ENCODE measurements at regions not wholly inside any gene's neighbourhood (a gene's known extent, or its start where the extent isn't known, plus 50 kb on each side); places are given as distances from the start of the nearest gene placed in this dataset.
"Not testable (repeated sequence)": the region's sequence is repeated elsewhere in the genome, so short reads cannot be mapped to it uniquely, and the experiment has no call there.

DNA sequence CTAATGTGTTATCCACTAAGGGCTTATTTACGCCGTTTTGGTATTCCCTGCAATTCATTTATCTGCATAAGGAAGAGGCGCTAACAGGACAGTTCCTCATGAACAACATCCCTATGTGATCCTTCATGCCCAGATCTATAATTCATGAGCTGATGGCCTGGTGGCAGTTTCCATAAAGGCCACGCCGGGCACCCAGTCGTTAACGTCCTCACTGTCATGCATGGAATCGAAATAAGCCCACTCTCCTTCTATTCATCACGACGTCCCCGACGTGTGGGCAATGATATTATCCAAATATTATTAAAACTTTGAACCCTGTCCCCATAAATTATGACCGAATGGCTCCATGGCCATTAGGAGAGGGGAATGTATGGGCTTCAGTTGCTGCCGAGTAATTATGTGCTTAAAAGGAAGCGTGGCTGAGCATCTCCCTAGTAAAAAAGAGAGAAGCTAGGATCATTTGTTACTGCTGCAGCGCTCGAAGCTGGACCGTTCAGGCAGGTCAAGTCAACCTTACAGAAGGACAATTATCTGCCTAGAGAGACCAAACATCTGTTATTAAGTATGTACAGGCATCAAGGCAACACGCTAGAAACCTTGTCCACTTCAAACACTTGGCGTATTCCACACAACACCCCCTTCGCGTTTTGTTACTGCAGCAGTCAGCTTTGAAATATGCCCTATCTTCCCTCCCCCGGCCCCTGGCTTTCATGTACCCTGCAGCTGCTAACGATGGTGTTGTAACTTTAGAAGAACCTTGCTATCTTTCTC, 94.0 kb upstream of the SALL1 start:
- Histone ChIP-seq H3K27me3 (ENCODE audit: low read depth, low read length) (no peaks in the 10 kb centered on the region), H3K4me3 (ENCODE audit: low read depth in 1 of 2, low read length in 2 of 2) (no peak overlapping the region), H3K4me1 (ENCODE audit: control insufficient read depth in 1 of 2, insufficient read depth in 2 of 2, low read length in 2 of 2) (no peaks in the 10 kb centered on the region), H3K9me3 (ENCODE audit: control insufficient read depth in 1 of 2, low read length in 2 of 2) (no peaks in the 10 kb centered on the region), H3K36me3 (ENCODE audit: control insufficient read depth in 1 of 2, insufficient read depth in 2 of 2, low read length in 2 of 2) (no peaks in the 10 kb centered on the region), H3K27ac (ENCODE audit: low read length) (no peak overlapping the region)

DNA sequence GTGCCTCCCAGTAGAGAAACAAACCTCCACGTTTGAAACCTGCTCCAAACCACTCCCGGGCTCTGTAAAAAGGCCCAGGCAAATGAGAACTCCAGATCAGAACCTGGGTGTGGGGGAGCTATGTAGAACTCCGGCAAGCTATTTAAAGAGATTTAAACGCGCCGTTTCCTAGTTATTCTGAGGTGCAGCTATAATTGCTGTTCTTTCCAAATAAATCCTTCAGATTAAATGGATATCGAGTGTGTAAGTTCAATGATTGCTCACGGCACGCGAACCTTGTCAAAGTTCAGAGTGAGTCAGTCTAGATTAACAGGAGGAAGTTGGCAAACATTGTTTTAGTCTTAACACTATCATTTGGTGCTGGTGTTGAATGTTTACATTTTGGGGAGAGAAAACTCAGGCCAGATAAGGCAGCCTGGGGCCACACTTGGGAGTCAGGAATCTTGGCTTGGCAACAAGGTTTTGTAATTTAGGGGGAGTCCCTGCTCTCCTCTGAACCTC, 92.9 kb upstream of the SALL1 start:
- Histone ChIP-seq H3K36me3 (ENCODE audit: control insufficient read depth in 1 of 2, insufficient read depth in 2 of 2, low read length in 2 of 2) (no peaks in the 10 kb centered on the region), H3K27ac (ENCODE audit: low read length) (no peak overlapping the region), H3K27me3 (ENCODE audit: low read depth, low read length) (no peaks in the 10 kb centered on the region), H3K9me3 (ENCODE audit: control insufficient read depth in 1 of 2, low read length in 2 of 2) (no peaks in the 10 kb centered on the region), H3K4me1 (ENCODE audit: control insufficient read depth in 1 of 2, insufficient read depth in 2 of 2, low read length in 2 of 2) (no peaks in the 10 kb centered on the region), H3K4me3 (ENCODE audit: low read depth in 1 of 2, low read length in 2 of 2) (no peak overlapping the region)

DNA sequence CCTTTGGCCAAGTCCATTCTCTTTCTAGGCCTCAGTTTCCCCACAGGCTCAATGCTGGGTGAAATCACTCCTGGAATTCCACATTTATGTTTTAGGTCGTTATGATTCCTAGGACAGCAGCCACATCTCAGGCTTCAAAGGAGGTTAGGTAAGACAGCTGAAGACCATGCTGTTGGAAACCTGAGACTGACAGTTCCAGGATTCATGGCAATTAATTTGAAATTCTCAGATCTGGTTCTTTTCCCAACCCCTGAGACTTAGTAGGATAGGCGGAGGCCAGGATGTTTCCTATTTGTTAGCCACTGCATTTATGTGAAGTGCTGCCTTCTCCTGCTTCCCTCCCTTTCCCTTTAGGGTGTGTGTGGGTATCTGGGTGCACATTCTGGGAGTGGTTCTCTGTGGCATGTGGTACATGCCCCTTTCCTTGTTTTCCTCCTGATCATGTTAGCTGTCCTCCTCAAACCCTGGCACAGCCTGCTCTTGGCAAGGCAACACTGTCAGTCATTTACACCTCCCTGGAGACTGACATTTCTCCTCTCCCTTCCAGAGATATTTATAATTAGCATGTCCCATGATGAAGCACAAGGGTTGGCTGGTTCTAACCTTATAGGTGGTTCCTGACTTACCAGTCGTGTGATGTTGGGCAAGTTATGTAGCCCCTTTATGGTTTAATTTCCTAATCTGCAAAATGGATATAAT, 91.4 kb upstream of the SALL1 start:
- Histone ChIP-seq H3K4me1 (ENCODE audit: control insufficient read depth in 1 of 2, insufficient read depth in 2 of 2, low read length in 2 of 2) (no peaks in the 10 kb centered on the region), H3K9me3 (ENCODE audit: control insufficient read depth in 1 of 2, low read length in 2 of 2) (no peaks in the 10 kb centered on the region), H3K27ac (ENCODE audit: low read length) (no peak overlapping the region), H3K4me3 (ENCODE audit: low read depth in 1 of 2, low read length in 2 of 2) (no peak overlapping the region), H3K27me3 (ENCODE audit: low read depth, low read length) (no peaks in the 10 kb centered on the region), H3K36me3 (ENCODE audit: control insufficient read depth in 1 of 2, insufficient read depth in 2 of 2, low read length in 2 of 2) (no peaks in the 10 kb centered on the region)

DNA sequence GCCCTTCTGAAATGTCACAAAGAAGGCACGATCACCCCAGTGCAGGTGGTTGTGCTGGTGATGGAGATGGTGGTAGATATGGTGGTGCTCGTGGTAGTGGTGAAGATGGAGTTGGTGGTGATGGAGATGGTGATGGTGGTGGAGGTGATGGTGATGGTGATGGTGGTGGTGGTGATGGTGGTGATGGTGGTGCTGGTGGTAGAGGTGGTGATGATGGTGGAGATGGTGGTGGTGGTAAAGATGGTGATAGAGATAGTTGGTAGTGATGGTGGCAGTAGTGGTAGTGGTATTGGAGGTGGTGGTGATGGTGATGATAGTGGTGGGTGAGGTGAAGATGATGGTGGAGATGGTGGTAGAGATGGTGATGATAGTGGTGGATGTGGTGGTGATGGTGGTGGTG, 88.1 kb upstream of the SALL1 start:
- no peaks in the 10 kb centered on the region for H3K4me1 ChIP-seq (ENCODE audit: control insufficient read depth in 1 of 2, insufficient read depth in 2 of 2, low read length in 2 of 2)
- H3K27ac ChIP-seq (ENCODE audit: low read length): no peak overlapping the region
- no peaks in the 10 kb centered on the region for H3K36me3 ChIP-seq (ENCODE audit: control insufficient read depth in 1 of 2, insufficient read depth in 2 of 2, low read length in 2 of 2)
- no peaks in the 10 kb centered on the region for H3K27me3 ChIP-seq (ENCODE audit: low read depth, low read length)
- no peak overlapping the region for H3K4me3 ChIP-seq (ENCODE audit: low read depth in 1 of 2, low read length in 2 of 2)
- no peaks in the 10 kb centered on the region for H3K9me3 ChIP-seq (ENCODE audit: control insufficient read depth in 1 of 2, low read length in 2 of 2)

DNA sequence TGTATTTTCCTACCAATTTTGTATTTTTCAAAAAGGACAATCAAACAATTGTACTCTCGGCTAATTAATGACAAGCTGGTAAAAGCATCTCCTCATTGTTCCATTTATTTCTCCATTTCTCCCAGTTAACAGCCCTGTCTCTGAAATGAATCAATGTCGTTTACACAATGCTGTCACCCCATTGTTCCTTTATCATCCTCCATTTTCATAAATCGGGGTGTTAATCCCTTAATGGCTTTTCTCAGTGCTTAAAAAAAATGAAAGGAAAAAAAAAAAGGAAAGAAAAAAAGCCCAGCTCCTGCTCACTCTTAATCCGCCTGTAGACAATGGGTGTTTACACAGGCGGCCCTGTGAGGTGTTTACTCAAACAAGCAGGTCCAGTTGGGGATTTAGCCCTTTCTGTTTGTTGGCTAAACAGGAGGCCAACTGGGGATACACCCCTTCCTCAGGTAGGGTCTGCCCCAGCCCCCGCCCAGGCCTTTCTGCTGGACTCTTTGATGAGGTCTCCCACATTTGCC, 86.8 kb upstream of the SALL1 start:
- Histone ChIP-seq H3K9me3 (ENCODE audit: control insufficient read depth in 1 of 2, low read length in 2 of 2) (no peaks in the 10 kb centered on the region), H3K36me3 (ENCODE audit: control insufficient read depth in 1 of 2, insufficient read depth in 2 of 2, low read length in 2 of 2) (no peaks in the 10 kb centered on the region), H3K27me3 (ENCODE audit: low read depth, low read length) (no peaks in the 10 kb centered on the region), H3K4me1 (ENCODE audit: control insufficient read depth in 1 of 2, insufficient read depth in 2 of 2, low read length in 2 of 2) (no peaks in the 10 kb centered on the region), H3K4me3 (ENCODE audit: low read depth in 1 of 2, low read length in 2 of 2) (no peak overlapping the region), H3K27ac (ENCODE audit: low read length) (no peak overlapping the region)

DNA sequence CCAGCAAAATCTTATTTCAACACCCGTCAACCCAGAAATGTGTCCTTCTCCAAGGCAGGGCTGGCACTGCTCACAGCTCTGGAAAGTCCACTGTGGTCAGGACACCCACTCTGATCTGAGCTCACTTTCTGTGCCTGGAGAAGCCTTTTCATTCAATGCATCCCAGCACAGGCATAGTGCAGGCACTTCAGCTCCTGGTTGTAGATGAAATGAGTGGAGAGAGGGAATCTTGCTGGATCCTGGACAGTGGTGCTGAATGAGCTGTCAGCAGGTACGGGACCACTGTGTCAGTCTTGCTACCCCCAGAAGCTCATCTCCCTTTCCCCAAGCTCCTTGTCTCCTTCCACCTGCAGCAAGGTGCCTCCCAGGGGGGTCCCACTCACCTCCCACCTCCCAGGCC, 86.1 kb upstream of the SALL1 start:
- Histone ChIP-seq H3K27me3 (ENCODE audit: low read depth, low read length) (no peaks in the 10 kb centered on the region), H3K4me3 (ENCODE audit: low read depth in 1 of 2, low read length in 2 of 2) (no peak overlapping the region), H3K9me3 (ENCODE audit: control insufficient read depth in 1 of 2, low read length in 2 of 2) (no peaks in the 10 kb centered on the region), H3K36me3 (ENCODE audit: control insufficient read depth in 1 of 2, insufficient read depth in 2 of 2, low read length in 2 of 2) (no peaks in the 10 kb centered on the region), H3K4me1 (ENCODE audit: control insufficient read depth in 1 of 2, insufficient read depth in 2 of 2, low read length in 2 of 2) (no peaks in the 10 kb centered on the region), H3K27ac (ENCODE audit: low read length) (no peak overlapping the region)

DNA sequence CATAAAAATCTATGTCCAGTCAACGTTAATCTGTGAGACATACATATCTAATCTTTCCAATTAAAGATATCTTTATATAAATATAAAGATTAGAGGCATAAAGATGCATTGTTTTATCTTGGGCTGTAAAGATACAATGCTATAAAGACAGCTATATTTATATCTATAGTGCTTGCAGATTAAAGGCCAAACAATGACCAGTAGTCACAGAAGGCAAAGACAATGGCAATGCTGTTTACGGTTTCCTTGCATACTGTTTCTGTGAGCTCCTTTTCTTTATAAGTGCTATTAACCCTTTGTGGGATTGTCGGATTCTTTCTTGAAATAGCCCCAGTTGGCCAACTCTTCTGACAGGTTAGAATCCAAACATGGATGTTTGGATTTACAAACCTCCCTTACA, 85.5 kb upstream of the SALL1 start:
- no peaks in the 10 kb centered on the region for H3K9me3 ChIP-seq (ENCODE audit: control insufficient read depth in 1 of 2, low read length in 2 of 2)
- H3K4me1 ChIP-seq (ENCODE audit: control insufficient read depth in 1 of 2, insufficient read depth in 2 of 2, low read length in 2 of 2): no peaks in the 10 kb centered on the region
- no peak overlapping the region for H3K4me3 ChIP-seq (ENCODE audit: low read depth in 1 of 2, low read length in 2 of 2)
- H3K36me3 ChIP-seq (ENCODE audit: control insufficient read depth in 1 of 2, insufficient read depth in 2 of 2, low read length in 2 of 2): no peaks in the 10 kb centered on the region
- H3K27me3 ChIP-seq (ENCODE audit: low read depth, low read length): no peaks in the 10 kb centered on the region
- no peak overlapping the region for H3K27ac ChIP-seq (ENCODE audit: low read length)

DNA sequence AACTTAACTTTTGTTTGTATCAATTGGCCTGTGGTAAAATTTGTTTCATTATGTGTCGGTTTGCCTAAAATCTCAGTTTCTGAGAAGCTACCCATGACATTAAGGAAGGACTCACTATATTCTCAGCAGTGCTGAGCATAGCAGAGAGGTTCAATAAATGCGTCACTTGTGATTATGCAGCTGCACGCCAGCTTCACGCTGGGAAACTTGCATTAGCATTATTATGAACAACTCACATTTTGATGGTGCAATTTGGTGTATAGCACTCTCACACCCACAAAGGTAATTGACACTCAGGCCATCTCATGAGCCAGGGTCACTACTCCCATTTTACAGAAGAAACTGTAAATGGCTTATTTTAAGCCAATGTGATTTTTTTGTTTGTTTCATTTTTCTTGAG, 80.6 kb upstream of the SALL1 start:
- Histone ChIP-seq H3K9me3 (ENCODE audit: control insufficient read depth in 1 of 2, low read length in 2 of 2) (no peaks in the 10 kb centered on the region), H3K4me1 (ENCODE audit: control insufficient read depth in 1 of 2, insufficient read depth in 2 of 2, low read length in 2 of 2) (no peaks in the 10 kb centered on the region), H3K27me3 (ENCODE audit: low read depth, low read length) (no peaks in the 10 kb centered on the region), H3K27ac (ENCODE audit: low read length) (no peak overlapping the region), H3K4me3 (ENCODE audit: low read depth in 1 of 2, low read length in 2 of 2) (no peak overlapping the region), H3K36me3 (ENCODE audit: control insufficient read depth in 1 of 2, insufficient read depth in 2 of 2, low read length in 2 of 2) (no peaks in the 10 kb centered on the region)

DNA sequence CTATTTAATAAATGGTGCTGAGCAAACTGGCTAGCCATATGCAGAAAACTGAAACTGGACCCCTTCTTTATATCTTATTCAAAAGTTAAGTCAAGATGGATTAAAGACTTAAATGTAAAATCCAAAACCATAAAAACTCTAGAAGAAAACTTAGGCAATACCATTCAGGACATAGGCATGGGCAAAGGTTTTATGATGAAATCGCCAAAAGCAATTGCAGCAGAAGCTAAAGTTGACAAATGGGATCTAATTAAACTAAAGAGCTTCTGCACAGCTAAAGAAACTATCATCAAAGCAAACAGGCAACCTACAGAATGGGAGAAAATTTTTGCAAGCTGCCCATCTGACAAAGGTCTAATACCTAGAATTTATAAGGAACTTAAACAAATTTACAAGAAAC, 79.0 kb upstream of the SALL1 start:
- H3K4me3 ChIP-seq (ENCODE audit: low read depth in 1 of 2, low read length in 2 of 2); H3K9me3 ChIP-seq (ENCODE audit: control insufficient read depth in 1 of 2, low read length in 2 of 2); H3K27me3 ChIP-seq (ENCODE audit: low read depth, low read length); H3K36me3 ChIP-seq (ENCODE audit: control insufficient read depth in 1 of 2, insufficient read depth in 2 of 2, low read length in 2 of 2); H3K4me1 ChIP-seq (ENCODE audit: control insufficient read depth in 1 of 2, insufficient read depth in 2 of 2, low read length in 2 of 2); H3K27ac ChIP-seq (ENCODE audit: low read length): not testable (repeated sequence)

DNA sequence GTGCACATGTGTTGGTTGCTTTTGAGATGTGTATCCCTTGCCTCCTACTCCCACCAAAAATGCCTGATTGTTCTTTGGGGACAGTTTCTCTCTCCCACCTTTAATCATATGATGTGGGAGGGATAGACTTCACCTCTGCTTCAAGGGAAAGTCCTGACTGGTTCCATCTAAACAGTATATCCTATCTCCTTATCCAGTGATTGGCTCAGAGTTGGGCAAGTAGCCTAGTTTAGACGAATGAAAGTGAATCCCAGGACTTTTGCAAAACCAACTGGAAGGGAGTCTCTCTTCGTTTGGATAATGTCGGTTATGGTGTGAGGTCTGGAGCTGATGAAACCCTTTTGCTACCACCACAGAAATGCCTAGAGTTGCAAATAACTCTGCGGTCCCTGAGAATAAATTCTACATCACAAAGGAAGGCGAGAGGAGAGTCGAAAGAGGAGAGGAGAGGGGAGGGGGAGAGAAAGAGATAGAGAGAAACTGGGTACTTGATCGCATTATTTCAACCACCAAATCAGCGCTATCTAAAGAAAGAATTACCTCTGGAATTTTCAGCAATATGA, 77.1 kb upstream of the SALL1 start:
- H3K27me3 ChIP-seq (ENCODE audit: low read depth, low read length): no peaks in the 10 kb centered on the region
- H3K36me3 ChIP-seq (ENCODE audit: control insufficient read depth in 1 of 2, insufficient read depth in 2 of 2, low read length in 2 of 2): no peaks in the 10 kb centered on the region
- H3K4me3 ChIP-seq (ENCODE audit: low read depth in 1 of 2, low read length in 2 of 2): no peak overlapping the region
- H3K9me3 ChIP-seq (ENCODE audit: control insufficient read depth in 1 of 2, low read length in 2 of 2): no peaks in the 10 kb centered on the region
- no peaks in the 10 kb centered on the region for H3K4me1 ChIP-seq (ENCODE audit: control insufficient read depth in 1 of 2, insufficient read depth in 2 of 2, low read length in 2 of 2)
- H3K27ac ChIP-seq (ENCODE audit: low read length): no peak overlapping the region

DNA sequence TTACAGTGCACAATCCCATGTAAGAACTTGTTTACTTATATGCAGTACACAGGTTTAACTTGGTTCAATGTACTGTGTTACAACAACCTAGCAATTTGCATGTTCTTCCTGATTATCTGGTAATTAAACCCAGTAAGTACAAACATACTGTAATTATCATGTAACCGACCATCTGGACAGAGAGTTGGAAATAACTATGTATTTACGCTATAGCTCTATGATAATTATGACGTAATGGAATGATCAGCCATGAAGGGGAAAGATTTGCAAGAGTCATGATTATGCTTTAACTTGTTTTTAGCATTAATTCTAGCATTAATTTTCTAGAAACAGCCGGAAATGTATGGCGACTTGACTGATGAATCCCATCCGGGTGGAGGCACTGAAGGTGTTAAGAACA, 74.8 kb upstream of the SALL1 start:
- Histone ChIP-seq H3K9me3 (ENCODE audit: control insufficient read depth in 1 of 2, low read length in 2 of 2) (no peaks in the 10 kb centered on the region), H3K4me3 (ENCODE audit: low read depth in 1 of 2, low read length in 2 of 2) (no peak overlapping the region), H3K27me3 (ENCODE audit: low read depth, low read length) (no peaks in the 10 kb centered on the region), H3K27ac (ENCODE audit: low read length) (no peak overlapping the region), H3K36me3 (ENCODE audit: control insufficient read depth in 1 of 2, insufficient read depth in 2 of 2, low read length in 2 of 2) (no peaks in the 10 kb centered on the region), H3K4me1 (ENCODE audit: control insufficient read depth in 1 of 2, insufficient read depth in 2 of 2, low read length in 2 of 2) (no peaks in the 10 kb centered on the region)
